B cell (primary cell): ENCODE measurements at regions not wholly inside any gene's neighbourhood (a gene's known extent, or its start where the extent isn't known, plus 50 kb on each side); places are given as distances from the start of the nearest gene placed in this dataset.

Source experiments
- EZH2 ChIP-seq: IDR thresholded peaks from 2 replicates; pipeline ENCODE4 v1.6.1; 2012; ENCODE audit warnings: borderline replicate concordance, low read depth, mild to moderate bottlenecking, moderate library complexity, low read length; ENCODE audit not compliant: insufficient read depth, poor library complexity, severe bottlenecking
- TF ChIP-seq, protein P1 (sequence below): fragments of 200-600 bp; IDR thresholded peaks from one replicate; pipeline ENCODE4 v1.8.0; 2022; ENCODE audit warnings: antibody characterized with exemption, mild to moderate bottlenecking

DNA sequence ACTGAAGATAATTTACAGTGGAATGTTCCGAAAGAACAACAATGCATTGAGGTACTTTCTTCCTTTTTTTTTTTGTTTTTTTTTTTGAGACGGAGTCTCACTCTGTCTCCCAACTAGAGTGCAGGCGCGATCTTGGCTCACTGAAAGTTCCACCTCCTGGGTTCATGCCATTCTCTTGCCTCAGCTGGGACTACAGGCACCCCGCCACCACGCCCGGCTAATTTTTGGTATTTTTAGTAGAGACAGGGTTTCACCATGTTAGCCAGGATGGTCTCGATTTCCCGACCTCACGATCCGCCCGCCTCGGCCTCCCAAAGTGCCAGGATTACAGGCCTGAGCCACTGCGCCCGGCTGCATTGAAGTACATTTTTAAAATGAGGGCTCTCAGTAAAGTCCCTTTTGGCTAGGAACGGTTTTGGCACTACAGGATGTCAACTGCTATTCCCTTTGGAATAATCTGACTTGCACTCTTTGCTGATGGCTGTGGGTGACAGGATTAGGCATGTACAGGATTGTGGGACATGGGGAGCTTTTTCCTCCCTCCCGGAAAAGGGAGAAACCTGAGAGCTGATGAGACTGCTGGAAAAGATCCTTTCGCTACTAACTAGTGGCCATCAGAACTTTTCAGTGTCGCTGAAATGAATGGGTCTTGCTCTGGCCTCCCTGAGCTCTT lies 56.9 kb upstream of the EDEM3 start:
- TF ChIP-seq, protein P1, sequence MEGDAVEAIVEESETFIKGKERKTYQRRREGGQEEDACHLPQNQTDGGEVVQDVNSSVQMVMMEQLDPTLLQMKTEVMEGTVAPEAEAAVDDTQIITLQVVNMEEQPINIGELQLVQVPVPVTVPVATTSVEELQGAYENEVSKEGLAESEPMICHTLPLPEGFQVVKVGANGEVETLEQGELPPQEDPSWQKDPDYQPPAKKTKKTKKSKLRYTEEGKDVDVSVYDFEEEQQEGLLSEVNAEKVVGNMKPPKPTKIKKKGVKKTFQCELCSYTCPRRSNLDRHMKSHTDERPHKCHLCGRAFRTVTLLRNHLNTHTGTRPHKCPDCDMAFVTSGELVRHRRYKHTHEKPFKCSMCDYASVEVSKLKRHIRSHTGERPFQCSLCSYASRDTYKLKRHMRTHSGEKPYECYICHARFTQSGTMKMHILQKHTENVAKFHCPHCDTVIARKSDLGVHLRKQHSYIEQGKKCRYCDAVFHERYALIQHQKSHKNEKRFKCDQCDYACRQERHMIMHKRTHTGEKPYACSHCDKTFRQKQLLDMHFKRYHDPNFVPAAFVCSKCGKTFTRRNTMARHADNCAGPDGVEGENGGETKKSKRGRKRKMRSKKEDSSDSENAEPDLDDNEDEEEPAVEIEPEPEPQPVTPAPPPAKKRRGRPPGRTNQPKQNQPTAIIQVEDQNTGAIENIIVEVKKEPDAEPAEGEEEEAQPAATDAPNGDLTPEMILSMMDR = no peak
- TF ChIP-seq EZH2 = no peak
